ENCODE measurements at regions not wholly inside any gene's neighbourhood (a gene's known extent, or its start where the extent isn't known, plus 50 kb on each side); places are given as distances from the start of the nearest gene placed in this dataset.

GRCh38 chr13:56558698-56559320, 581.9 kb upstream of the PRR20A start:
- no peak for TF ChIP-seq CTCF (IDR thresholded peaks at IDR 0.05; ENCODE audit: low read depth, low read length, missing input control)
- TF ChIP-seq TAF1 (conservative IDR thresholded peaks at IDR 0.05), result no peak
- no peak for TF ChIP-seq REST (IDR thresholded peaks at IDR 0.05)
- TF ChIP-seq JUND (IDR thresholded peaks at IDR 0.05), result no peak
- TF ChIP-seq YY1 (IDR thresholded peaks at IDR 0.05), result no peak
- TF ChIP-seq RAD21 (IDR thresholded peaks at IDR 0.05), result no peak
- TF ChIP-seq EGR1 (IDR thresholded peaks at IDR 0.05; ENCODE audit: low read depth in 2 of 2), result no peak
- no peak for TF ChIP-seq FOXA1 (IDR thresholded peaks at IDR 0.05)
